Natural killer cell (primary cell): ENCODE measurements at regions not wholly inside any gene's neighbourhood (a gene's known extent, or its start where the extent isn't known, plus 50 kb on each side); places are given as distances from the start of the nearest gene placed in this dataset.

Source experiments
- ATAC-seq, 3 donors: fragments of 150-1000 bp in 2 of 3; fragments of 200-7000 bp in 1 of 3; cut with Tn5 transposase; 1 replicate in 1 of 3; 2 replicates in 2 of 3; pipeline ENCODE4 v1.10.0; 2021; ENCODE audit warnings: mild to moderate bottlenecking in 2 of 3, moderate library complexity in 2 of 3
- DNase-seq, 2 donors: peaks; one replicate each; pipeline versions ENCODE4 v3.0.0 to v3.0.0-alpha.2; 2013 to 2021; ENCODE audit warnings: mixed read lengths in 1 of 2
- H3K27ac ChIP-seq: one replicate; pipeline ENCODE4 v1.5.1; 2013; ENCODE audit warnings: mild to moderate bottlenecking, low read length
- H3K27me3 ChIP-seq: one replicate; pipeline ENCODE4 v1.6.1; 2013; ENCODE audit warnings: low read length; ENCODE audit not compliant: control insufficient read depth, insufficient read depth
- H3K36me3 ChIP-seq: one replicate; pipeline ENCODE4 v1.6.1; 2013; ENCODE audit warnings: low read length; ENCODE audit not compliant: control insufficient read depth, insufficient read depth
- H3K4me1 ChIP-seq: one replicate; pipeline ENCODE4 v1.6.1; 2013; ENCODE audit warnings: low read length; ENCODE audit not compliant: control insufficient read depth, insufficient read depth
- H3K4me3 ChIP-seq: one replicate; pipeline ENCODE4 v1.5.1; 2013; ENCODE audit warnings: low read length
- H3K9me3 ChIP-seq: one replicate; pipeline ENCODE4 v1.6.1; 2013; ENCODE audit warnings: low read length; ENCODE audit not compliant: control insufficient read depth, insufficient read depth
- H3K27ac Mint-ChIP-seq, 2 donors: one replicate each; pipeline ENCODE4 v1.8.0; 2022; ENCODE audit warnings: mild to moderate bottlenecking in 2 of 2, mixed read lengths in 2 of 2, moderate library complexity in 1 of 2
- H3K27me3 Mint-ChIP-seq, 2 donors: one replicate each; pipeline ENCODE4 v1.8.0; 2022; ENCODE audit warnings: low read depth in 2 of 2, mixed read lengths in 2 of 2
- H3K36me3 Mint-ChIP-seq: one replicate; pipeline ENCODE4 v1.8.0; 2022; ENCODE audit warnings: mixed read lengths
- H3K4me1 Mint-ChIP-seq, 2 donors: one replicate each; pipeline ENCODE4 v1.8.0; 2022; ENCODE audit warnings: mixed read lengths in 2 of 2
- H3K4me3 Mint-ChIP-seq: one replicate; pipeline ENCODE4 v1.8.0; 2022; ENCODE audit warnings: mild to moderate bottlenecking, moderate library complexity, mixed read lengths
- H3K9me3 Mint-ChIP-seq, 2 donors: one replicate each; pipeline ENCODE4 v1.8.0; 2022; ENCODE audit warnings: mixed read lengths in 2 of 2
- CTCF ChIP-seq: fragments of 200-600 bp; IDR thresholded peaks from one replicate; pipeline ENCODE4 v1.8.0; 2022; ENCODE audit warnings: antibody characterized with exemption
- WGBS: methylation state at CpG from one replicate; pipeline ENCODE4 v1.1.7; 2013; ENCODE audit warnings: missing lambda C conversion rate; ENCODE audit not compliant: insufficient coverage; 5-methylcytosine and 5-hydroxymethylcytosine counted together
- intact Hi-C: fragments of 100-400 bp; cut with micrococcal nuclease; formaldehyde crosslinking; loops from one replicate; pipeline ENCODE4 v1.14.2; 2022

GRCh38 chr4:138292321-138292720 lies 50.2 kb upstream of the SLC7A11 start:
- H3K9me3 Mint-ChIP-seq: peaks cover 3 to 4% of the 10 kb centered on the region in 2 donors
- ATAC-seq: no peak
- H3K27me3 Mint-ChIP-seq: no peaks in the 10 kb centered on the region
- no peak for TF ChIP-seq CTCF
- no peaks in the 10 kb centered on the region for H3K4me1 Mint-ChIP-seq
- Histone ChIP-seq H3K36me3 (no peaks in the 10 kb centered on the region), H3K27ac (no peak overlapping the region), H3K4me3 (no peak overlapping the region), H3K4me1 (no peaks in the 10 kb centered on the region), H3K27me3 (no peaks in the 10 kb centered on the region), H3K9me3 (no peaks in the 10 kb centered on the region)
- WGBS: 100% methylated on average over 2 of the region's 3 CpGs
- H3K4me3 Mint-ChIP-seq: no peak overlapping the region
- H3K27ac Mint-ChIP-seq: no peak overlapping the region
- H3K36me3 Mint-ChIP-seq: no peaks in the 10 kb centered on the region
- intact Hi-C loops: no loop called here
- DNase-seq: no peak
